ENCODE measurements at regions not wholly inside any gene's neighbourhood (a gene's known extent, or its start where the extent isn't known, plus 50 kb on each side); places are given as distances from the start of the nearest gene placed in this dataset.
"Not testable (repeated sequence)": the region's sequence is repeated elsewhere in the genome, so short reads cannot be mapped to it uniquely, and the experiment has no call there.

DNA sequence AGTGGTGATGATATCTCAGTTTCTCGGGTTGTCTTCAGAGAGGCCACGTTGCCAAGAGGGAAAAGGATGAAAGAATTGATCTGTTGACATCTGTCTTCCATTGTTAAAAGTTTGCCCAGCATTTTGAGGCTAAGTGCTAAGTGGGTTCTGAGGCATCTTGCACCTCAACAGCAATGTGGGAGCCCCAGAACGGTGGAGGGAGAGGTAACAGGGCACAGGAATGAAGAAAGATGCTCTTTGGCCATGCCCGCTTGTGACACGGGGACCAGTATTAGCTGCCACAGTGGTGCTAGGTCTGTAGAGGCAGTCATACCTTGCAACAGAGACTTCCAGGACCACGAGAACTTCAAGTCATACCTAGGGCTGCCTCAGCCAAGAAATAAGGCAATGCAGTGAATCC is 106.6 kb upstream of the NUPR2 start:
- TF ChIP-seq, protein P1, sequence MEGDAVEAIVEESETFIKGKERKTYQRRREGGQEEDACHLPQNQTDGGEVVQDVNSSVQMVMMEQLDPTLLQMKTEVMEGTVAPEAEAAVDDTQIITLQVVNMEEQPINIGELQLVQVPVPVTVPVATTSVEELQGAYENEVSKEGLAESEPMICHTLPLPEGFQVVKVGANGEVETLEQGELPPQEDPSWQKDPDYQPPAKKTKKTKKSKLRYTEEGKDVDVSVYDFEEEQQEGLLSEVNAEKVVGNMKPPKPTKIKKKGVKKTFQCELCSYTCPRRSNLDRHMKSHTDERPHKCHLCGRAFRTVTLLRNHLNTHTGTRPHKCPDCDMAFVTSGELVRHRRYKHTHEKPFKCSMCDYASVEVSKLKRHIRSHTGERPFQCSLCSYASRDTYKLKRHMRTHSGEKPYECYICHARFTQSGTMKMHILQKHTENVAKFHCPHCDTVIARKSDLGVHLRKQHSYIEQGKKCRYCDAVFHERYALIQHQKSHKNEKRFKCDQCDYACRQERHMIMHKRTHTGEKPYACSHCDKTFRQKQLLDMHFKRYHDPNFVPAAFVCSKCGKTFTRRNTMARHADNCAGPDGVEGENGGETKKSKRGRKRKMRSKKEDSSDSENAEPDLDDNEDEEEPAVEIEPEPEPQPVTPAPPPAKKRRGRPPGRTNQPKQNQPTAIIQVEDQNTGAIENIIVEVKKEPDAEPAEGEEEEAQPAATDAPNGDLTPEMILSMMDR (conservative IDR thresholded peaks at IDR 0.05; ENCODE audit: low read depth, low read length), result no peak
- DNase-seq (ENCODE audit: low read depth), result no peak
- no peak overlapping the region for H3K4me3 ChIP-seq (ENCODE audit: low read depth, low read length)

DNA sequence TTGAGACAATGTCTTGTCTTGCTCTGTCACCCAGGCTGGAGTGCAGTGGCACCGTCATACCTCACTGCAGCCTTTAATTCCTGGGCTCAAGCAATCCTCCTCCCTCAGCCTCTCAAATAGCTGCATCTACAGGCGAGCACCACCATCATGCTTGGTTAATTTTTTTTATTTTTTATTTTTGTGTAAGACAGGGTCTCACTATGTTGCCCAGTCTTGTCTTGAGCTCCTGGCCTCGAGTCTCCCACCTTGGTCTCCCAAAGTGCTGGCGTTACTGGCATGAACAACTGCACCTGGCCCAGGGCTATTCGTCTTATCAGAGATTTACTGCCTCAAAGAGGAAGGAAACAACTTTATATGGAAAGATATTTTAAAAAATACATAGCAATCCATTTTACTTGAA is 102.8 kb upstream of the NUPR2 start:
- no peak overlapping the region for H3K4me3 ChIP-seq (ENCODE audit: low read depth, low read length)
- TF ChIP-seq, protein P1 (conservative IDR thresholded peaks at IDR 0.05; ENCODE audit: low read depth, low read length), result no peak
- DNase-seq (ENCODE audit: low read depth), result no peak

DNA sequence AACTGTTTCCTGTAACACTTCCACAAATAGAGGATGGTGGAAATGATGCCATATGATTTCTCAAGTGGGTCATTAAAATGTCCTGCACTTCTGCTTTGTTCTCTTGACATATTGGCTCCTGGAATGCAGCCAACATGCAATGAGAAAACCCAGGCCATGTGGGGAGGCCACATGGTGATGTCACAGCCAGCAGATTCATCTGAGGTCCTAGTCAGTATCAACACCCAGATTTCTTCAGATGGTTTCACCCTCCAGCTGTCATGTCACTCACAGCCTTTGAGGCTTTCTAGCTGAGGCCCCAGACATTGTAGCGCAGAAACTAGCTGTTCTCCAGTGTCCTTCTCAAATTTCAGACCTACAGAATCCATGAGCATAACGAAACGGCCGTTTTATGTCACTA is 102.3 kb upstream of the NUPR2 start:
- no peak for DNase-seq (ENCODE audit: low read depth)
- no peak overlapping the region for H3K4me3 ChIP-seq (ENCODE audit: low read depth, low read length)

DNA sequence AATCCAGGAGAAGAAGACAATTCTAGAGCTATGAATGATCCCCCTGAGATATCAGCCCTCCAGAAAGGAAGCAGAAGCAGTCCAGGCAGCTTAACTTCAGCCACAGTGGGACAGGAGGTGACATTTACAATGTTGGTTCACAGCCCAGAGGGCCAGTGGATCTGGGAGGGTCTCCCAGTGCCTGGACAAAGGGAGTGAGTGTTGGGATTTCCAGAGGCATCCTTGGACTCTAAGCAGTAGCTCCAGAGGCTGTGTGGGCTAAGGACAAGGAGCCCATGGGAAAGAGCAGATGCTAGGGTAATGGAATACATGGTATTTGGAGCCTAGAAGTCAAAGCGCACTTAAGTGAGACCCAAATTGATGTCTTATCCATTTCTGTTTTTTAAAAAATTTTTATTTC is 97.4 kb upstream of the NUPR2 start:
- no peak overlapping the region for H3K4me3 ChIP-seq (ENCODE audit: low read depth, low read length)
- DNase-seq (ENCODE audit: low read depth), result no peak
- TF ChIP-seq, protein P1 (conservative IDR thresholded peaks at IDR 0.05; ENCODE audit: low read depth, low read length), result no peak

More for the DNA sequence above, 102.3 kb upstream of the NUPR2 start:
- TF ChIP-seq, protein P1 (conservative IDR thresholded peaks at IDR 0.05; ENCODE audit: low read depth, low read length), result no peak

DNA sequence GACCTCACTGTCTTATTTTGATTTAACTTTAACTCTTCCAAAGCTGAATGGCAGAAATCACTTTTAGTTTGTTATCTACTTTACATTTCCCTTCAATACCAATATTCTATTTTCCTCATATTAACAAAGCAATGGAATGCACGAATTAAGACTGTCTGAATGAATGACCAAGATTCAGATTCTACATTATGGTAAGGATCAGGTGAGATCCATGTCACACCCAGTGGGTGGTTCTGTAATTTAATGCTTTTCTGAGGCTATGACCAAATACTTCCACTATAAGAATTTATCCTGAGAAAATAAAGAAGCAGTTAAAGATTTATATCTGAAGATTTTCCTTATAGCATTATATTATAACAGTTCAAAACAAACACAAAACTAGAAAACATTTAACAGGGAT is 90.2 kb upstream of the NUPR2 start:
- no peak for DNase-seq (ENCODE audit: low read depth)
- TF ChIP-seq, protein P1 (conservative IDR thresholded peaks at IDR 0.05; ENCODE audit: low read depth, low read length), result no peak
- no peak overlapping the region for H3K4me3 ChIP-seq (ENCODE audit: low read depth, low read length)

DNA sequence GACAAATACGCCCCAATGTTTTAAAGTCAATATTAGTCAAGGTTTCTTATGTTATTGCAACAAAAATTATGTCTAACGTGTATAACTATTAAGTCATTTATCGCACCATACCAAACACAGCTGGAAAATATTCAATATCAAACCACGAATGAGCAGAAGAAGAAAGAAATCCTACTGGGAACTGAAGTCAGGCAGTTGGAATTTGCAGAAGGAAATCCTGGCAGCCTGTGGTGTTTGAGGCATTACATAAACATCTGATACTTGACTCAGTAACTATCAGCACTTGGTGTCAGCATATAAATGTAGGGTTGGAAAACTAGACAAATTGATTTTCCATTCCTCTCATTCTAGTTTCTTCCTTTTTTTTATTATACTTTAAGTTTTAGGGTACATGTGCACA is 83.4 kb upstream of the NUPR2 start:
- TF ChIP-seq, protein P1 (conservative IDR thresholded peaks at IDR 0.05; ENCODE audit: low read depth, low read length), result no peak
- DNase-seq (ENCODE audit: low read depth), result no peak
- H3K4me3 ChIP-seq (ENCODE audit: low read depth, low read length), result no peak overlapping the region

DNA sequence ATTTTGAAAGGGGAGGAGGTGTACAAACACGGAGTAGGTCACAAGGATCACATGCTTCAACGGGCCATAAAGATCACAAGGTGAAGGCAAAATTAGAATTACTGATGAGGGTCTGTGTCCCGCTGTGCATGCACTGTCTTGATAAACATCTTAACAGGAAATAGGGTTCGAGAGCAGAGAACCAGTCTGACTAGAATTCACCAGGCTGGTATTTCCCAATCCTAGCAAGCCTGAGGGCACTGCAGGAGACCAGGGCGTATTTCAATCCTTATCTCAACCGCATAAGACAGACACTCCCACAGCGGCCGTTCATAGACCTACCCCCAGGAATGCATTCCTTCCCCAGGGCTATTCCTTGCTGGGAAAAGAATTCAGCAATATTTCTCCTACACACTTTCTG is 80.0 kb upstream of the NUPR2 start:
- not testable (repeated sequence) for DNase-seq (ENCODE audit: low read depth); H3K4me3 ChIP-seq (ENCODE audit: low read depth, low read length)
